OCI-LY1 (cell line): ENCODE measurements at regions not wholly inside any gene's neighbourhood (a gene's known extent, or its start where the extent isn't known, plus 50 kb on each side); places are given as distances from the start of the nearest gene placed in this dataset.

ENCODE experiments used
- EZH2 ChIP-seq: fragments of 200-600 bp; sonication (generic), shearing (Covaris generic); IDR thresholded peaks from 2 replicates; pipeline ENCODE4 v1.8.0; 2017; ENCODE audit warnings: borderline replicate concordance, mixed run types, mild to moderate bottlenecking, antibody characterized with exemption, low read length, moderate library complexity, mixed read lengths
- TF ChIP-seq, protein P1 (sequence below): fragments of 200-600 bp; sonication (generic), shearing (Covaris generic); IDR thresholded peaks from 2 replicates; pipeline ENCODE4 v1.5.1; 2017; ENCODE audit warnings: mild to moderate bottlenecking, antibody characterized with exemption, low read length, moderate library complexity, mixed read lengths

DNA sequence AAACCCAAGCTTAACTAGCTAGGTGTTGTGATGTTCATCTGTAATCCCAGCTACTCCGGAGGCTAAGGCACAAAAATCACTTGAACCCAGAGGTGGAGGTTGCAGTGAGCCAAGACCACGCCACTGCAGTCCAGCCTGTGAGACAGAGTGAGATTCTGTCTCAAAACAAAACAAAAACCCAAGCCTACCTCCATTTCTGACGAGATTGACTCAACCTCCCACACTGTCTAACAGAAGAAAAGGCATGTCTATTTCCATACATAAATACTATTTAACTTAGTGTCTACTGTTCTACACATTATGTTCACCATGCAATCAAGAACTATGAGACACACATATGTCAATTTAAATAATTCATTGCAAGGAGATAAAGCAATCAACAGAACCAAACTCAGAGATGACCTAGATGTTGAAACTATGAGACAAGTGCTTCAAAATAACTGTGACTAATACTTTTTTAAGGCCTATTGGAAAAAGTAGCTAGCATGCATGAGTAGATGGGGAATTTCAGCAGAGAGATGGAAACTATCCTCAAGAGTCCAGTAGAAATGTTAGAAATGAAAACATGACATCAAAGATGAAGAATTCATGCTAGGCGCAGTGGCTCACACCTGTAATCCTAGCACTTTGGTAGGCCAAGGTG lies 75.9 kb upstream of the DHRS4 start:
- TF ChIP-seq, protein P1, sequence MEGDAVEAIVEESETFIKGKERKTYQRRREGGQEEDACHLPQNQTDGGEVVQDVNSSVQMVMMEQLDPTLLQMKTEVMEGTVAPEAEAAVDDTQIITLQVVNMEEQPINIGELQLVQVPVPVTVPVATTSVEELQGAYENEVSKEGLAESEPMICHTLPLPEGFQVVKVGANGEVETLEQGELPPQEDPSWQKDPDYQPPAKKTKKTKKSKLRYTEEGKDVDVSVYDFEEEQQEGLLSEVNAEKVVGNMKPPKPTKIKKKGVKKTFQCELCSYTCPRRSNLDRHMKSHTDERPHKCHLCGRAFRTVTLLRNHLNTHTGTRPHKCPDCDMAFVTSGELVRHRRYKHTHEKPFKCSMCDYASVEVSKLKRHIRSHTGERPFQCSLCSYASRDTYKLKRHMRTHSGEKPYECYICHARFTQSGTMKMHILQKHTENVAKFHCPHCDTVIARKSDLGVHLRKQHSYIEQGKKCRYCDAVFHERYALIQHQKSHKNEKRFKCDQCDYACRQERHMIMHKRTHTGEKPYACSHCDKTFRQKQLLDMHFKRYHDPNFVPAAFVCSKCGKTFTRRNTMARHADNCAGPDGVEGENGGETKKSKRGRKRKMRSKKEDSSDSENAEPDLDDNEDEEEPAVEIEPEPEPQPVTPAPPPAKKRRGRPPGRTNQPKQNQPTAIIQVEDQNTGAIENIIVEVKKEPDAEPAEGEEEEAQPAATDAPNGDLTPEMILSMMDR, result no peak
- no peak for TF ChIP-seq EZH2
